HG02938 (cell line): ENCODE measurements at regions not wholly inside any gene's neighbourhood (a gene's known extent, or its start where the extent isn't known, plus 50 kb on each side); places are given as distances from the start of the nearest gene placed in this dataset.

Experiments used
- ATAC-seq: cut with Tn5 transposase; IDR thresholded peaks from one replicate; pipeline ENCODE4 v1.9.1; 2021; ENCODE audit warnings: mild to moderate bottlenecking, moderate library complexity; ENCODE audit not compliant: unreplicated experiment

DNA sequence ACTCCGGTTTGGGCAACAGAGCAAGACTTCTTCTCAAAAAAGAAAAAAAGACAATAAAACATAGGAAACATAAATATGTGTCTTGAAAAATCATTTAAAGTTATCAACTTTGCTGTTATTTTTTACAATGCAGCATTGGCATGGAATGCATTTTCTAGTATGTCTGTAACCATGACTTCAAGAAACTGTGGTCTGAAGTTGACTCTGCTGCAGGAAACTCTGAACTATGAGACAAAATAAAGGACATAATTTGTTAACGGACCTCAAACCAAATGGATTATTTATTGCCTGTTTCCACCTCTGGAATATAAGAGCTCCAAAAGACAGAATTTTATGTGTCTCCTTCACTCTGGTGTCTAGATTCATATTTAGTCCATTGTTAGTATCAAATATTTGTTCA, 79.1 kb downstream of the TRIB2 start:
- ATAC-seq = no peak

DNA sequence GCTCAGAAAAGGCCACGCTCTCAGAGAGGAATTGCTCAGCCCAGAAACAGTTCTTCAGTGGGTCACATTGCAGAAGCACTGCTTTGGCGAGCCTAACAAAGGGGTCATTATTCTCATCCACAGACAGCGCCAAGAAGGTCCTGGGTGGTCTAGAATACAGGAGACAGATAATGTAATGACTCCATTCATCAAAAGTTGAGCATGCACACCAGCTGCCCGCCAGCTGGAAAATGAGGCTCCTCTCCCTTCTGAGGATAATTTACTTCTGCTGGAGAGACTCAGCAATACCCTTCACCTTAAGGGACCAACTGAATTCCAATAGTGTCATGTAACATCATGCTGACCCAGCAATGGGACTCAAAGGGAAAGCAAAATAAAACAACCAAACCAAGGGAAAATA, 79.9 kb downstream of the TRIB2 start:
- ATAC-seq = no peak

GRCh38 chr2:12797815-12798214, 81.1 kb downstream of the TRIB2 start:
- ATAC-seq = no peak

DNA sequence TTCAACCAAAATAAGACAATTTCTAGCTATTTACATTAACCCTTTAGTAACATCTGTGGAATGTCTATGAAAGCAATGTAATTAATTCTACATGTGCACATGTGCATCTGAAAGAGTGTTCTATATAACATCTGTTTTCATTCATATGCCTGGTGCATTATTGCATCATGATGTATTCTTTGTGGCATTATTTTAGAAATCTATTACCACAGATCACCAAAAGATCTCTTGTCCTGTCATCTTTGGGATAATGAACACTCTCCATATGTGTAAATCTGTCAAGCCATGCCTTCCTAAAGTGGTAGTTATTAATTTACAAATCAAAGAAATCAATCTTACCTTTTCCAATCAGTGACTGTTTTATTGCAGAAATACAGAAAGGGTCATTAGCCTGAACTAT, 86.9 kb downstream of the TRIB2 start:
- ATAC-seq = no peak

GRCh38 chr2:12804091-12804856, 87.5 kb downstream of the TRIB2 start:
- ATAC-seq = no peak

GRCh38 chr2:12805033-12805432, 88.3 kb downstream of the TRIB2 start:
- ATAC-seq = no peak

- ATAC-seq = no peak
These were observed 90.0 kb downstream of the TRIB2 start for GRCh38 chr2:12806549-12807242.

DNA sequence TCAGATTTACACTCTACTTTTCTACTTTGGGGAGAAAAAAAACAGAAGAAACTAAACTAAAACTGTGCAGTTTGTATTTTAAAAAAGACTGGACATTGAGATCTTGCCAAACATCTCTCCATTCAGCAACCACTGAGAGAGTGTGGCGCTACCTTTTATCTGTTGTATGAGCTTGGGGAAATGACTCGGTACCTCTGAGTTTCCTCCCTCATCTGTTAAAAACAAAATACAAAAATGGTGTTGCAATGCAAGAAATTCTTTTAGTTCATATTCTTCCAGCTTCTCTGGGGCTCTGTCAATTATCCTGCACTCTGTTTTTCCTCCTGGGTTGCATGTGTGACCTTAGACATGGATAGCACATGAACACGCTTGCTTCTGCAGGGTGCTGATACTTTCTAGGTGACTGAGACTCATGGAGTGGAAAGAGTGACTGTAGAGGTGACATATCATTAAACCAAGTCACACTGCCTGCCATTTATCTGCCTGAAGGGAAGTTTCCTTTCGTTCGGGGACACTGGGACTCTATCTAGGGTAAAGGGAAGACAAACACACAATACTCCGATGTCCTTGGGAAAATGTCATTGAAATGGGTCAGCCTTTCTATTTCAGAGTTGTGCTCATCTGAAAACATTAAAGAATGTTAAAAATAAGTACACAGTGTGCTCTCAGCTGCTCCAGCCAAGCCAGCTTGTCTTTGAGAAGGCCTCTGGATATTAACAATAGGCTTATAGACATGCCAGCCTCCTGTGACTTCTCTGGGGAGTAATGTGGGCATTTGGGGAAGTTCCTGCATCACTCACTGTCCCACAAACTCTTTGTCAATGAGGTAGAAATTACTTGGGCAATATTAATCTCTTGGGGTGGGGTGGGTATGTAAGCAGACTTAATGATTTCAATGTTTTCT, 91.4 kb downstream of the TRIB2 start:
- ATAC-seq = no peak

DNA sequence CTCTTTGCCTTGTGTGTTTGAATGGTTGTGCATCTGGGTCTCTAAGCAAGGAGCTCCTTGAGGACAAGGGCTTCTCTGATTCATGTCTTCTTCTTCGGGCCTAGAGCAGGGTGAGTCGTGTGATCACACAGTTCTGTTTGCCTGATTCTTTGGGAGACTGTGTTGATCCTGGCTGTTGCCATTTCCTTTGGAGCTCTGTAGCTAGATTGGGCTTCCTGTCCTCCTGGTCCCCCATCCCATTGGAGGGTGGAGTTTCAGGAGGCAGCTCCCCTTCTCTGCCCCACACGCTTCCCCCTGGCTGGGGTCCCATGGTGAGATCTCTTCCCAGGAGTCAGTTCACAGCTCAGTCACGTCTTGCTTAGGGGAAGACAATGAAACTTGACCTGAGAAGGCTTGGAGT, 92.8 kb downstream of the TRIB2 start:
- no peak for ATAC-seq

- no peak for ATAC-seq
These were observed 95.2 kb downstream of the TRIB2 start for GRCh38 chr2:12811916-12812315.

DNA sequence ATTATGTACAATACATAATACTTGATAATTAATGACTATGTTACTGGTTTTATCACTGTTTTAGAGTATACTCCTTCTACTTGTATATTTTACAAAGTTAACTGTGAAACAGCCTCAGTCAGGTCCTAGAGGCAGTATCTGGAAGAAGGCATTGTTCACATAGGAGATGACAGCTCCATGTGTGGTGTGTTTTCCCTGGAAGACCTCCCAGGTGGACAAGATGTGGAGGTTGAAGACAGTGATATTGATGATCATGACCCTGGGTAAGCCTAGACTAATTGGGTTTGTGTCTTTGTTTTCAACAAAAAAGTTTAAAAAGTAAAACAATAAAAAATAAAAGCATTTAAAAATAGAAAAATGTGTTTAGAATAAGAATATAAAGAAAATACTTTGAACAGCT, 96.4 kb downstream of the TRIB2 start:
- no peak for ATAC-seq

DNA sequence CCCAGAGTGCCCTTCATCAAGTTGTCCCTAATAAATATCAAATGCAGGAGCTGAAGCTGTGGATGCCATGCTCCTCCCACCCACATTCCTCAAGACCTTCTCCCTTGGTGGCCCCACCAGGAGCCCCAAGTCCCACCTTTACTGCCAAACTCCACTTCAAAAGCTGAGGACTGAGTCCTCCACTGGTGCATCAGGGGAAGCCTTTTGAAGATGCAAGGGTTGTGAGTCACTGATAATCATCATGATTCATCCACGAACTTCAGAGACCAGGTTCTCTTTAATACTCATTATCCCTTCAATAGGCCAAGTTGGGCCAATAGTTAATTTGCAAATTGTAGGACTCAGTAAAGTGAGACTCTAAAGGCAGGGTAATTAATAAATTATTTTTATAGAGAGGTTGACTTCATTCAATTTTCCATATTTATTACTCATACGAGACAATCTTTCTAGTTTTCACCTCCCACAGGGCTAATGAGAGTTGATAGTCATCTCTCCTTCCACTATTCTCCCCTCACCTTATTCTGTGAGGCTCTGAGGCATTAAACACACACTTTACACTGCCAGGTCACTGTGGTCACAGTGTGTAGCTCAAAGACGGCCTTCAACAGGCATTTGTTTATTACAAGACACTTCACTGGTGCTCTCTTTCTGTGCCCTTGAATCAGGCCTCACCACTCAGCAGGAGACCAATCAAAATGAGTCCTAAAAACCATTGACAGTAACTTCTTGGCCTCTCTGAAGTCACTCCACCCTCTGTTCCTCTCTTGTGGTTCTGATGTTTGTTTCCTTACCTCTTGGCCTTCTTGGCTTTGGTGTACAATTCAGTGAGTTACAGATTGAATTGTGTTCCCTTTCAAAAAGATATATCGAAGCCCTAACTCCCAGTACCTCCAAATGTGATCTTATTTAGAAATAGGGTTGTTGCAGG, 99.9 kb downstream of the TRIB2 start:
- no peak for ATAC-seq

- no peak for ATAC-seq
These were observed 101.1 kb downstream of the TRIB2 start for GRCh38 chr2:12817870-12818269.

GRCh38 chr2:12818416-12819102, 101.8 kb downstream of the TRIB2 start:
- ATAC-seq = no peak

DNA sequence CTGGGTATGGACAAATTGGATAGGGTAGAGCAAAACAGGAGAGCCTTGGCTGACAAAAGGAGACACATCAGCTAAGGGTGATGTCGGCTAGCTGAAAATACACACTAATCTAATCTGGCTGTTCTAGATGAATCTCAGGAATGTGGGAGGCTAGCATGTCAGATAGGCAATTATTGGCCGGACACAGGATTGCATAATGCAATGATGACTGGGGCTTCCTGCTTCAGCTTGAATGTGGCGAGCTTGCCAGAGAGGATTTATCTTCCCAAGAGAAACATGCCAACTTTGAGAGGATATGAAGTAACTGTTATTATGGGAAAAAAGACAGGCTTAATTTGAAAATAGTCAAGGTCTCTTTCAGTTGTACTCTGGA, 102.4 kb downstream of the TRIB2 start:
- no peak for ATAC-seq

- ATAC-seq = no peak
These were observed 103.0 kb downstream of the TRIB2 start for GRCh38 chr2:12819721-12820120.

GRCh38 chr2:12821656-12822055, 104.9 kb downstream of the TRIB2 start:
- ATAC-seq = no peak

GRCh38 chr2:12824351-12824777, 107.6 kb downstream of the TRIB2 start:
- no peak for ATAC-seq

- ATAC-seq = no peak
These were observed 108.1 kb downstream of the TRIB2 start for GRCh38 chr2:12824778-12825379.

DNA sequence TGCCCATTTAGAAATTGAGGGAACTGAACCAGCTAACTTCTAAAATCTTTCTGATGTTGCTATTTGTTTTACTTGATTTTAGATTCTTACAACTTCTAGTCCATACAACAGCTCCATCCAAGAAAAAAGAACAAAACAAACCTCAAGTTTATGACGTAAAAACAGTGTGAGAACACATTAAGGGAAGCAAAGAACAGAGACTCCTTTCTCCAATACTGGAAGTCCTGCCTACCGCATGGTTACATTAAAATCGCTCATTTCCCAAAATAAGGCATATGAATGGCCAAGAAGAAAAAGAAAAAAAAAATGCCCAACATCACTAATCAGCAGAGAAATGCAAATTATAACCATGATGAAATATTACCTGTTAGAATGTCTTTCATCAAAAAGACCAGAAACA, 110.0 kb downstream of the TRIB2 start:
- no peak for ATAC-seq
